ENCODE measurements at regions not wholly inside any gene's neighbourhood (a gene's known extent, or its start where the extent isn't known, plus 50 kb on each side); places are given as distances from the start of the nearest gene placed in this dataset.

DNA sequence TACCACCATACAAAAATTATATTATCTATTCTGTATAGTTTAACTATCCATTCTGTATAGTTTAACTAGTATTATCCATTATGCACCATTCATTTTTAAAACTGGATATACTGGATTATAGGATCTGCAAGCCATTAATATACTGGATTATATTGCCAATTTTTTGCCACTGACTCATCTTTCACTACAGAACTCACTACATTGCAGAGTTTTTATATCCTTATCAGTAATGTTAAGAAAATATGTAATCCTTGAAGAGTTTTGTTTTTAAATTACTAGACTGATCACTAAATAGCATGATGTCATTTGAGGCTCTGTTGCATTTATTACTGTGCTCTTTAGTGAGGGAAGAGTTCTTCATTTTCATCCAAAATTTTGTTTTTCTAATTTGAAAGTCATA lies 109.8 kb upstream of the SNX2 start:
- H3K27me3 Mint-ChIP-seq (ENCODE audit: low read depth): no peaks in the 10 kb centered on the region
- H3K4me1 ChIP-seq (ENCODE audit: insufficient read depth, low read length): no peaks in the 10 kb centered on the region
- no peaks in the 10 kb centered on the region for H3K79me1 ChIP-seq (ENCODE audit: insufficient read depth, low read depth, low read length, poor library complexity, severe bottlenecking)

More for the DNA sequence above, 109.8 kb upstream of the SNX2 start:
- H2BK12ac ChIP-seq (ENCODE audit: insufficient read length, low read depth, low read length): no peak overlapping the region
- H3K27me3 ChIP-seq (ENCODE audit: insufficient read depth, low read length): no peaks in the 10 kb centered on the region
- H3K27ac Mint-ChIP-seq: no peak overlapping the region
- no peak overlapping the region for H3K56ac ChIP-seq (ENCODE audit: insufficient read length, low read depth, low read length)
- H2AFZ ChIP-seq (ENCODE audit: low read length): no peak overlapping the region
- H3K4me3 Mint-ChIP-seq: no peak overlapping the region
- H3K4me1 Mint-ChIP-seq: no peaks in the 10 kb centered on the region
- H3K23me2 ChIP-seq (ENCODE audit: insufficient read length, low read depth, low read length, poor library complexity, severe bottlenecking): no peaks in the 10 kb centered on the region
- H2BK120ac ChIP-seq (ENCODE audit: low read depth, low read length, poor library complexity, severe bottlenecking): no peak overlapping the region
- no peak overlapping the region for H4K8ac ChIP-seq (replicated peaks; ENCODE audit: insufficient read length, low read depth, low read length)
- no peak overlapping the region for H2BK15ac ChIP-seq (ENCODE audit: low read depth, low read length)
- no peak overlapping the region for H4K5ac ChIP-seq (ENCODE audit: insufficient read length, low read depth, low read length)
- TF ChIP-seq, protein P1, sequence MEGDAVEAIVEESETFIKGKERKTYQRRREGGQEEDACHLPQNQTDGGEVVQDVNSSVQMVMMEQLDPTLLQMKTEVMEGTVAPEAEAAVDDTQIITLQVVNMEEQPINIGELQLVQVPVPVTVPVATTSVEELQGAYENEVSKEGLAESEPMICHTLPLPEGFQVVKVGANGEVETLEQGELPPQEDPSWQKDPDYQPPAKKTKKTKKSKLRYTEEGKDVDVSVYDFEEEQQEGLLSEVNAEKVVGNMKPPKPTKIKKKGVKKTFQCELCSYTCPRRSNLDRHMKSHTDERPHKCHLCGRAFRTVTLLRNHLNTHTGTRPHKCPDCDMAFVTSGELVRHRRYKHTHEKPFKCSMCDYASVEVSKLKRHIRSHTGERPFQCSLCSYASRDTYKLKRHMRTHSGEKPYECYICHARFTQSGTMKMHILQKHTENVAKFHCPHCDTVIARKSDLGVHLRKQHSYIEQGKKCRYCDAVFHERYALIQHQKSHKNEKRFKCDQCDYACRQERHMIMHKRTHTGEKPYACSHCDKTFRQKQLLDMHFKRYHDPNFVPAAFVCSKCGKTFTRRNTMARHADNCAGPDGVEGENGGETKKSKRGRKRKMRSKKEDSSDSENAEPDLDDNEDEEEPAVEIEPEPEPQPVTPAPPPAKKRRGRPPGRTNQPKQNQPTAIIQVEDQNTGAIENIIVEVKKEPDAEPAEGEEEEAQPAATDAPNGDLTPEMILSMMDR (conservative IDR thresholded peaks at IDR 0.05): no peak
- peaks cover 0 to 2% of the 10 kb centered on the region in 2 experiments; a peak in 1 of 5 replicates for H3K9me3 Mint-ChIP-seq
- H3K4me2 ChIP-seq (ENCODE audit: insufficient read depth, insufficient read length, low read length): no peak overlapping the region
- no peaks in the 10 kb centered on the region for H3K36me3 Mint-ChIP-seq (ENCODE audit: insufficient read depth in 1 of 3, low read depth in 3 of 3)
- no peak overlapping the region for H4K91ac ChIP-seq (ENCODE audit: insufficient read length, low read depth, low read length)
- H2AK5ac ChIP-seq (ENCODE audit: insufficient read length, low read length): no peak overlapping the region
- no peaks in the 10 kb centered on the region for H3K79me2 ChIP-seq (ENCODE audit: insufficient read depth, low read length)
- no peak overlapping the region for H3K9ac ChIP-seq (ENCODE audit: extremely low read depth, insufficient read length, low read length)
- no peak overlapping the region for H3K27ac ChIP-seq (ENCODE audit: insufficient read length, low read depth, low read length)
- no peak overlapping the region for H3T11ph ChIP-seq (ENCODE audit: low read length)
- no peak overlapping the region for H3K4ac ChIP-seq (ENCODE audit: low read depth, low read length)
- H2BK5ac ChIP-seq (ENCODE audit: insufficient read length, low read length): no peak overlapping the region
- H3K9me3 ChIP-seq (ENCODE audit: control insufficient read depth, low read depth, low read length): no peaks in the 10 kb centered on the region
- H3K18ac ChIP-seq (ENCODE audit: insufficient read length, low read depth, low read length): no peak overlapping the region
- no peak overlapping the region for H2BK20ac ChIP-seq (ENCODE audit: low read depth, low read length, poor library complexity, severe bottlenecking)
- H3K14ac ChIP-seq (ENCODE audit: insufficient read depth, low read length): no peak overlapping the region
- H3K23ac ChIP-seq (ENCODE audit: insufficient read length, low read depth, low read length): no peak overlapping the region
- no peak for DNase-seq
- no peaks in the 10 kb centered on the region for H4K20me1 ChIP-seq (ENCODE audit: control insufficient read depth, insufficient read depth, insufficient read length)

Measured in H9 (cell line).